HUES64 (cell line): ENCODE measurements at regions not wholly inside any gene's neighbourhood (a gene's known extent, or its start where the extent isn't known, plus 50 kb on each side); places are given as distances from the start of the nearest gene placed in this dataset.
"Not testable (repeated sequence)": the region's sequence is repeated elsewhere in the genome, so short reads cannot be mapped to it uniquely, and the experiment has no call there.

Experiments
- H3K27ac ChIP-seq: 2 replicates; pipeline ENCODE4 v1.7.0; 2013; ENCODE audit warnings: low read depth, low read length, inconsistent platforms
- H3K27me3 ChIP-seq: 2 replicates; pipeline ENCODE4 v1.6.1; 2013; ENCODE audit warnings: mild to moderate bottlenecking, low read length; ENCODE audit not compliant: insufficient read depth
- H3K36me3 ChIP-seq: 2 replicates; pipeline ENCODE4 v1.6.1; 2013; ENCODE audit warnings: mild to moderate bottlenecking, low read length; ENCODE audit not compliant: insufficient read depth
- H3K4me1 ChIP-seq: 2 replicates; pipeline ENCODE4 v1.6.1; 2013; ENCODE audit warnings: mild to moderate bottlenecking, low read length, moderate library complexity; ENCODE audit not compliant: insufficient read depth
- H3K4me3 ChIP-seq: 2 replicates; pipeline ENCODE4 v1.5.1; 2013; ENCODE audit warnings: mild to moderate bottlenecking, low read length, moderate library complexity
- H3K9ac ChIP-seq: 2 replicates; pipeline ENCODE4 v1.6.1; 2013; ENCODE audit warnings: mild to moderate bottlenecking, low read depth, low read length
- H3K9me3 ChIP-seq: 2 replicates; pipeline ENCODE4 v1.6.1; 2013; ENCODE audit warnings: low read depth, low read length; ENCODE audit not compliant: insufficient read depth
- WGBS: fragments of 150-250, 120-280 bp; methylation state at CpG from one replicate; pipeline ENCODE4 v1.1.7; 2013; ENCODE audit warnings: missing lambda C conversion rate; 5-methylcytosine and 5-hydroxymethylcytosine counted together

DNA sequence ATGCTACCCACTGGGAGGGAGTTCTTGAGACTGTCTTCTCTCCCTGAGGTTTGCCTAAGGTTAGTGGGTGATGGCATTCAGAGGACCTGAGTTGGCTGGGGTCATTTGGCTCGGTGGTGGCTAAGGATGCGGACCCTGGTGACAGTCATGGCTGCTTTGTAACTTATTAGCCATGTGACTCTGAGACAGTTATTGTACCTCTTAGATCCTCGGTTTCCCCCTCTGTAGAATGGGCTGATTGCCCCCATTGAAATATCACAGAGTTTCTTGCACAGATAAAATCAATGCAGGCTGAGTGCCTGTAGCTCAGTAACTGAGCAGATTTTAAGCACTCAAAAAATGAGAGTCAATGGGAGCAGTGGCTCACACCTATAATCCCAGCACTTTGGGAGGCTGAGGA lies 96.7 kb upstream of the MED13L start:
- Histone ChIP-seq H3K4me1 (peaks cover 10% of the 10 kb centered on the region), H3K27me3 (no peaks in the 10 kb centered on the region), H3K9me3 (no peaks in the 10 kb centered on the region), H3K4me3 (no peak overlapping the region), H3K9ac (no peak overlapping the region), H3K27ac (no peak overlapping the region), H3K36me3 (no peaks in the 10 kb centered on the region)
- WGBS: 73% methylated on average over 3 of the region's 3 CpGs

DNA sequence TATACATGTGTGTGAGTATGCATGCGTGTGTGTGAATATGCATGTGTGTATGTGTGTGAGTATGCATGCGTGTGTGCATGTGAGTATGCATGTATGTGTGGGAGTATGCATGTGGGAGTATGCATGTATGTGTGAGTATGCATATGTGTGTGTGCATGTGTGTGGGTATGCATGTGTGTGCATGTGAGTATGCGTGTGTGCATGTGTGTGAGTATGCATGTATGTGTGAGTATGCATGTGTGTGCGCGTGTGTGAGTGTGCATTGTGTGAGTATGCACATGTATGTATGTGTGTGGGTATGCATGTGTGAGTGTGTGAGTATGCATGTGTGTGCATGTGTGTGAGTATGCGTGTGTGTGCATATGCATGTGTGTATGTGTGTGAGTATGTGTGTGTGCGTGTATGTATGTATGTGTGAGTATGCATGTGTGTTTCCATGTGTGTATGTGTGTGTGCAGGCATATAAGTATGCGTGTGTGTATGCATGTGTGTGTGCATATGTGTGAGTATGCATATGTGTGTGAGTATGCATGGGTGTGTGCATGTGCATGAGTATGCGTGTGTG lies 97.9 kb upstream of the MED13L start:
- peaks cover 10% of the 10 kb centered on the region for H3K4me1 ChIP-seq
- no peak overlapping the region for H3K27ac ChIP-seq
- H3K36me3 ChIP-seq: no peaks in the 10 kb centered on the region
- no peak overlapping the region for H3K9ac ChIP-seq
- no peak overlapping the region for H3K4me3 ChIP-seq
- WGBS: 84% methylated on average over 9 of the region's 9 CpGs
- H3K9me3 ChIP-seq: no peaks in the 10 kb centered on the region
- no peaks in the 10 kb centered on the region for H3K27me3 ChIP-seq

DNA sequence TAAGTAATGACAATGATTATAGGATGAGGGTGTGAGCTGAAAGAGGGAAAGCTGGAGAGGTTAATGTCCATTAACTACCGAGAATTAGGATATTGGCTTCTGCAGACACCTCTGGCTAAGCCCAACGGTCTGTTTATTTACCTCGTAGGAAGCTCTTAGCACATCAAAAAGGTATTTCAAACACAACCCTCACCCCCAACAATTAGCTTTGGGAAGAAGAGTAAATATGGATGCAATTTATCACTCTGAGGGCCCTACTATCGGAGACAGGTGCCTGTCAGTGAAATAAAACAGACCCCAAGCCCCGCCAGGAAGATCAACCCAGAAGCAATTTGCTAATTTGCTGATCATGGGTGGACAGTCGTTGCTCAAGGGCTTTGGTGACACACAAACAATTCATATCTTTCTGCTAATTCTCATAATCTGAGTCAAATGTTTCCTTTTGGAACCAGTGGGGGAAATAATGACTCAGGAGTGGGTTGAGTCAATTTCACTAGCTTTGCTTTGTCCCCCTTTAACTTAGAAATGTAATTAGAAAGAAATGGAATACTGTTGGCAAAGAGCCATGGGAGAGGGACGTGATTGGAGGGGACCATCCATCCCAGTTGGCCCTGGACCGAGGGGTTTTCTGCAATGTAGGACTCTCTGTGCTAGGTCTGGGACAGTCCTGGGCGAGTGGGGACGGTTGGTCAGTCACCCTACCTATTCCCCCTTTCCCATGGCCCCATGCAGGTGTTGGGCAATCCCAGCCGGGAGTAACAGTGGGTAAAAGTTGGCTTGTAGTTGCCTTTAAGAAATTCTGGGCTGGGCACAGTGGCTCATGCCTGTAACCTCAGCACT lies 99.1 kb upstream of the MED13L start:
- WGBS: 43% methylated on average over 10 of the region's 11 CpGs
- Histone ChIP-seq H3K4me3 (no peak overlapping the region), H3K9ac (no peak overlapping the region), H3K4me1 (peaks cover 18% of the 10 kb centered on the region), H3K36me3 (no peaks in the 10 kb centered on the region), H3K27me3 (no peaks in the 10 kb centered on the region), H3K9me3 (no peaks in the 10 kb centered on the region), H3K27ac (no peak overlapping the region)

DNA sequence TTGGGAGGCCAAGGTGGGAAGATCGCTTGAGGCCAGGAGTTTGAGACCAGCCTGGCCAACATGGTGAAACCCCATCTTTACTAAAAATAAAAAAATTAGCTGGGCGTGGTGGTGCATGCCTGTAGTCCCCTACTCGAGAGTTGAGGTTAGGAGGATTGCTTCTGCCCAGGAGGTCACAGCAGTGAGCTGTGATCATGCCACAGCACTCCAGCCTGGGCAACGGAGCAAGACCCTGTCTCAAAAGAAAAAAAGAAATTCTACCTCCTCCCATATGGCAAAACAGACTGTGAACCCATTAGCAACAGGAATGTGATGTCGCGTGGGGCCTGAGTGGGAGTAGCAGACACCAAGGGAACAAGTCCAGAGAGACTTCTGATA lies 99.7 kb upstream of the MED13L start:
- WGBS: 94% methylated on average over 6 of the region's 6 CpGs

DNA sequence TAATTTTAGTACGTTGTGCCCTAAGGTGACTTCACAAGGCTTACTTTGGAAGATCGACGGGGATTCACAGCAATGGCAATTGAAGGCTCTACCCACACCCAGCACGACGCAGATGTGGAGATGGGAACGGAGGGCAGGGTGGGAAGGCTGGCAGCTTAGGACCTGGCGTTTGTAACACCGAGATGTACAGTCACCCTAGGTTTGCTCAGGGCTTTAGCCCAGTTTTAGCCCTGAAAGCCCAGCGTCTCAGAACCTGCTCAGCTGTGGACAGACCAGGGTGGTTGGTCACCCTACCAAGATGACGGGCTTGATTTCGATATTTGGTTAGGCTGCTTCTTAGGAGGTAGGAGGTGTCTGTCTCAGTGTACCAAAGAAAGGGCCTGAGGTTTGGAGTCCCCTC lies 100.5 kb upstream of the MED13L start:
- Histone ChIP-seq H3K27ac (no peak overlapping the region), H3K9ac (no peak overlapping the region), H3K9me3 (no peaks in the 10 kb centered on the region), H3K4me1 (peaks cover 26% of the 10 kb centered on the region), H3K4me3 (no peak overlapping the region), H3K27me3 (no peaks in the 10 kb centered on the region), H3K36me3 (no peaks in the 10 kb centered on the region)
- 92% methylated on average over 11 of the region's 11 CpGs for WGBS

More for the DNA sequence above, 99.7 kb upstream of the MED13L start:
- not testable (repeated sequence) for H3K4me3 ChIP-seq, H3K27ac ChIP-seq, H3K36me3 ChIP-seq, H3K27me3 ChIP-seq, H3K9me3 ChIP-seq, H3K9ac ChIP-seq
- peaks cover 18% of the 10 kb centered on the region for H3K4me1 ChIP-seq

DNA sequence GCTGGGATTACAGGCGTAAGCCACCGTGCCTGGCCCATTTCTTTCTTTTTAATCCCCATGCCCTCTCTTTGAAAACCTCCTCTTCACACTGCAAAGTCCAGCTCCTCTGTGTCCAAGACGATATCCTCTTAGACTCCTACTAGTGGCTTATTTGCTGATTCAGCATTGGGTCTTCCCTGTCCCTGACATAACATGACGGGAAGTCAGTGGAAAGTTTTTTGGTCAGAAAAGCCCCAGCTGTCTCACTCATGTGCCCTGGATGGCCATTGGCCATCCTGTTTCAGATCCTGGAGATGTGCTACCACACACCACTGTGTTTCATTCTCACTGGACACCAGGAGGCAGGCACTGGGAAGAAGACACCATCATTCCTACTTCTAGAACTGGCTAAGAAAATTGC lies 102.6 kb upstream of the MED13L start:
- H3K27ac ChIP-seq: no peak overlapping the region; the same call in 1 of the 2 replicates
- H3K9ac ChIP-seq: no peak overlapping the region

DNA sequence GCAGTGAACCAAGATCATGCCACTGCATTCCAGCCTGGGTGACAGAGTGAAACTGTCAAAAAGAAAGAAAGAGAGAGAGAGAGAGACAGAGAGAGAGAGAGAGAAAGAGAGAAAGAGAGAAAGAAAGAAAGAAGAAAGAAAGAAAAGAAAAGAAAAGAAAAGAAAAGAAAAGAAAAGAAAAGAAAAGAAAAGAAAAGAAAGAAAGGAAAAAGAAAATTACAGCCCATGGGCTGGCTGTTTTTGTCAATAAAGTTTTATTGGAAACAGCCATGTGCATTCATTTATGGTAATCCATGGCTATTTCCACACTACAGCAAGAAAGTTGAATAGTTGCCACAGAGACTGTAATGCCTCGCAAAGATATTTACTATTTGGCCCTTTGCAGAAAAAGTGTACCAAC lies 103.2 kb upstream of the MED13L start:
- not testable (repeated sequence) for H3K27me3 ChIP-seq
- peak overlapping the region; percentile 81 for H3K27ac ChIP-seq

More for the DNA sequence above, 102.6 kb upstream of the MED13L start:
- 94% methylated on average over 4 of the region's 4 CpGs for WGBS
- Histone ChIP-seq H3K4me3 (no peak overlapping the region), H3K4me1 (peaks cover 40% of the 10 kb centered on the region), H3K27me3 (no peaks in the 10 kb centered on the region), H3K9me3 (no peaks in the 10 kb centered on the region), H3K36me3 (no peaks in the 10 kb centered on the region)

DNA sequence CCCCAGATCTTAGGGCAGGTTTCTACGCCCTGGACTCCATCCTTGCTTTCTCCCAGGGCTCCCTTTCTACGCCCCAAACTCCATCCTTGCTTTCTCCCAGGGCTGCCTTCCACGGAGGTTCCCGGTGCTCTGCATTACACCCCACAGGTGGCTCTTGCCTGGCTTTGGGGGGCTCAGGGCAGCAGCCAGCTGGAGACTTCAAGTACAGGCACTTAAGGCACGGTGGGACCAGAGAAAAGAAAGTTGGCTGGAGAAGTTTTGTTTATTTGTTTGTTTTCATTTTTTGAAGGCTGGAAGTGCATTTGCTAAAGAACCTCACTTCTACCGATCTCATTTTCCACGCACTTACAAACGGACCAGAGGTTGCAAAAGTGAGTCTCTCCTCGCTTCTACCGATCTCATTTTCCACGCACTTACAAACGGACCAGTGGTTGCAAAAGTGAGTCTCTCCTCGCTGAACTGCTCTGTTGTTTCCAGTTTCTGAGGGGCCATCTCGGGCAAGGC lies 103.8 kb upstream of the MED13L start:
- Histone ChIP-seq H3K9me3 (no peaks in the 10 kb centered on the region), H3K27me3 (no peaks in the 10 kb centered on the region), H3K4me1 (peaks cover 42% of the 10 kb centered on the region), H3K36me3 (no peaks in the 10 kb centered on the region), H3K9ac (peak overlapping the region; percentile 67), H3K27ac (peak overlapping the region; percentile 81), H3K4me3 (peak overlapping the region; percentile 39)
- WGBS: 16% methylated on average over 14 of the region's 14 CpGs

More for the DNA sequence above, 103.2 kb upstream of the MED13L start:
- H3K36me3 ChIP-seq, H3K9me3 ChIP-seq, H3K4me3 ChIP-seq: not testable (repeated sequence)
- Histone ChIP-seq H3K9ac (peak overlapping the region; percentile 67; the same call in 1 of the 2 replicates), H3K4me1 (peaks cover 43% of the 10 kb centered on the region)
- 85% methylated on average over 1 of the region's 1 CpG for WGBS

DNA sequence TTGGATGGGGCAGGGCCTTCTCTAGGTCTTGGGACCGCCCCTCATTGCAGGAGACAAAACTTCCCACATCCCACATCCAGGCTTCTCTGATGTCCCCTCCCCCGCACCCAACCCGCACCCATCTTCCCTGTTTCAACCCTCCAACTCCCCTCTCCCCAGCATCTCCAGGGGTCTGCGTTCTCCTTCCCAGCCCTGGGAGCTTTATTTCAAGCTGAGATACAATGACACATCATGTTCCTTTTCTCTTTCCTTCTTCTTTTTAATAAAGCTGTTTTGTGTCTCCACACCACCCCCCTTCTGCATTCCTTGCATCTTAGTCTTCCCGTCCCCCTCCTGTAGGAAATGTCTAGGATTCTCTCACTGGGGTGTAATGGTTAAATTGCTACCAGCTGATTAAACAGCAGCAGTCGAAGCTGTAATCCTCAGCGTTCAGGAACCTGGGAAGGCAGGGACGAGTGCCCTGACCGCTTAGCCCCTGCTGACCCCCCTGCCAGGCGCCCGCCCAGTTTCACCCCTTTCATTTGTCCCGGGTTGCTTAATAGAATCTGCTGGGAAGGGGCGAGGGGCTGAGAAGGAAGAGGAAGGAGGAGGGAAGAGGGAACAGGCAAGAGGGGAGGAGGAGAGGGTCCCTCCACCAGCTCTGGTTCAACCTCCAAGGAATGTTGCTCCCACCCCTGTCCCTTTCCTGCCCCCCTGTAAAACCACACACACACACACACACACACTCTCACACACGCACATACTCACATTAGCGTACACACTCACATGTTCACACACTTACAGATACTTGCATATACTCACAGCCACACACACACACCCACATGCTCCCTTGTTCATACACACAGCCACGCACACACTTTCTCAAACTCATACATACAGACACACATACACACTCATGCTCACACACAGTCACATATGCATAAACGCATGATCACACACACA lies 104.5 kb upstream of the MED13L start:
- 10% methylated on average over 16 of the region's 17 CpGs for WGBS
- Histone ChIP-seq H3K36me3 (no peaks in the 10 kb centered on the region), H3K27me3 (no peaks in the 10 kb centered on the region), H3K4me3 (peak overlapping the region; percentile 39), H3K9me3 (no peaks in the 10 kb centered on the region), H3K4me1 (peaks cover 35% of the 10 kb centered on the region), H3K9ac (peak overlapping the region; percentile 67), H3K27ac (peak overlapping the region; percentile 81)

DNA sequence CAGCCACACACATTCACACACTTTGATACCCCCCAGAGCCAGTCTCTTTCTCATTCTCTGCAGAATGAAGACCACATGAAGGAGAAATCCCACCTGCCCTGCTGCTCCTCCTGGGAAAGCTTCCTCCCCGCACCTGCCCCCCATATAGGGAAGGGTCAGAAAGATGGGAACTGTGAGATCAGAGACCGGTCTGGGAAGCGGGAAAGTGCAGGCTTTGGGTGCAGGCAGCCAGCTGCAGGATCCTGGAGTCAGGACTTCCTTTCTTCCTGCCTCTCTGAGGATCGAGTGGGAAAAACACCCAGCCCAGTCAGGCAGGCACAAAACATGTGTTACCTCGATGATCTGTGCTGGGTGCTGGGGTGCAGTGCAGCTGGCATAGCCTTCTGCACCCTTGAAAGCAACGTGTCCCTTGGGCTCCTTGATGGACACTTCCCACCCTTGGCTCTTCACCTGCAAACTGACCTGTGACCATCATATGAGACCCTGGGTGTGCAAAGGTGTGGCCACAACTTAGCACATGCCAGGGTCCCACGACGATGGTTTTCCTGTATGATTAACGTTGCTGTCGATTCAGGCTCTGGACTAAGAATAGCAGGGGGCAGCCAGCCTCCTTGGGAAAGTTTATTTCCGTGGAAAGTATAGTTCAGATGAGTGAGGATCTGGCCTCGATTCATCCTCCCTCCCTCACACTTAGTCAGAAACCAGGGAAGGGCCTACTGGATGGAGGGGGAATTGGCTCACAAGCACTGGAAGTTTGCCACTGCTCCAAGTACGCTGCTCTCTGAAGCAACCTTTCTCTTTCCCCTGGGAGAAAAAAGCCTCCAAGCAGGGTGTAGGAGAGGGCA lies 105.4 kb upstream of the MED13L start:
- peak overlapping the region; percentile 81 for H3K27ac ChIP-seq
- H3K4me3 ChIP-seq: no peak overlapping the region; the same call in 1 of the 2 replicates
- peaks cover 35% of the 10 kb centered on the region for H3K4me1 ChIP-seq
- no peaks in the 10 kb centered on the region for H3K9me3 ChIP-seq
- WGBS: 48% methylated on average over 11 of the region's 13 CpGs
- peak overlapping the region; percentile 44; the same call in 1 of the 2 replicates for H3K9ac ChIP-seq
- H3K36me3 ChIP-seq: no peaks in the 10 kb centered on the region
- no peaks in the 10 kb centered on the region for H3K27me3 ChIP-seq
